ENCODE measurements at regions not wholly inside any gene's neighbourhood (a gene's known extent, or its start where the extent isn't known, plus 50 kb on each side); places are given as distances from the start of the nearest gene placed in this dataset.

- TF ChIP-seq ZNF274 (IDR thresholded peaks at IDR 0.05; ENCODE audit: low read depth, low read length) (no peak), CTCF (IDR thresholded peaks at IDR 0.05 in 2 of 3, conservative IDR thresholded peaks at IDR 0.05 in 1 of 3; ENCODE audit: borderline replicate concordance in 1 of 3, insufficient read depth in 1 of 3, low read depth in 2 of 3, low read length in 2 of 3) (no peak), EZH2 (IDR thresholded peaks at IDR 0.05) (no peak), POLR2A (IDR thresholded peaks at IDR 0.05; ENCODE audit: borderline replicate concordance, extremely low read depth, insufficient read depth, insufficient read length) (no peak), POLR2AphosphoS5 (IDR thresholded peaks at IDR 0.05; ENCODE audit: low read depth, low read length) (no peak), SIN3A (IDR thresholded peaks at IDR 0.05; ENCODE audit: low read depth) (no peak), JUND (IDR thresholded peaks at IDR 0.05) (no peak), REST (IDR thresholded peaks at IDR 0.05; ENCODE audit: low read depth) (no peak), EZH2phosphoT487 (IDR thresholded peaks at IDR 0.05; ENCODE audit: borderline replicate concordance) (no peak)
Measured at GRCh38 chr13:90287521-90287920, 1060.0 kb upstream of the MIR17HG start.

Measured in HCT116 (cell line).